Chondrocyte (in vitro differentiated cells): ENCODE measurements at regions not wholly inside any gene's neighbourhood (a gene's known extent, or its start where the extent isn't known, plus 50 kb on each side); places are given as distances from the start of the nearest gene placed in this dataset.

Source experiments
- DNase-seq: peaks from one replicate; pipeline ENCODE4 v3.0.0; 2021; ENCODE audit warnings: mixed read lengths, low spot score
- H3K27ac Mint-ChIP-seq: one replicate; pipeline ENCODE4 v1.8.0; 2021; ENCODE audit warnings: mild to moderate bottlenecking, moderate library complexity, mixed read lengths; ENCODE audit not compliant: unreplicated experiment
- H3K27me3 Mint-ChIP-seq: 2 replicates; pipeline ENCODE4 v1.8.0; 2021; ENCODE audit warnings: low read depth, mixed read lengths
- H3K36me3 Mint-ChIP-seq: 2 replicates; pipeline ENCODE4 v1.8.0; 2021; ENCODE audit warnings: low read depth, mixed read lengths
- H3K4me1 Mint-ChIP-seq: 2 replicates; pipeline ENCODE4 v1.8.0; 2021; ENCODE audit warnings: low read depth, mild to moderate bottlenecking, mixed read lengths
- H3K4me3 Mint-ChIP-seq: one replicate; pipeline ENCODE4 v1.8.0; 2021; ENCODE audit warnings: mild to moderate bottlenecking, moderate library complexity, mixed read lengths; ENCODE audit not compliant: unreplicated experiment
- H3K9me3 Mint-ChIP-seq: 2 replicates; pipeline ENCODE4 v1.8.0; 2021; ENCODE audit warnings: low read depth, mixed read lengths
- CTCF ChIP-seq: fragments of 200-600 bp; sonication (generic); IDR thresholded peaks from 2 replicates; pipeline ENCODE4 v1.5.0; 2021; ENCODE audit warnings: antibody characterized with exemption, mild to moderate bottlenecking, moderate library complexity

GRCh38 chr15:26433060-26433459, 339.8 kb downstream of the GABRB3 start:
- no peak for DNase-seq
- Mint-ChIP-seq H3K4me1 (no peaks in the 10 kb centered on the region), H3K27me3 (no peaks in the 10 kb centered on the region), H3K9me3 (peaks cover 23% of the 10 kb centered on the region), H3K27ac (no peak overlapping the region), H3K36me3 (no peaks in the 10 kb centered on the region), H3K4me3 (no peak overlapping the region)
- TF ChIP-seq CTCF = no peak

DNA sequence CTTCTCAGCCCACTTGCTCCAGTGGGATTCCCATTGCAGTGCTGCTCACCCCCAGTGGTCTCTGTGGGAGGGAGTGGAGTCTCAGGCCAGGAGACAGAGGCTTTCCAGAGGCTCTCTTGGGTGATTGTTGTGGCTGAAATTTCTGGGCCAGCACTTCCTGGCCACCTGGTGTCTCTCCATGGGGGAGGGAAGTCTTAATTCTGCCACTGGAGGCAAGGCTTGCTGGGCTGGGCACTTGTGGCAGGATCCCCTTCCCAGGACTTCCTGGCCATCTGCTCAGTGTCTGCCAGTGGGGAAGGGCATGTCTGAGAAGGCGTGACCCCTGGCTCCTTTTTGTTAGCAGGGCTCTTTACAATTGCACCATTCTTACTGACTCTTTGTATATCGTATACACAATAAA, 351.8 kb downstream of the GABRB3 start:
- H3K9me3 Mint-ChIP-seq = peaks cover 40% of the 10 kb centered on the region
- no peak overlapping the region for H3K27ac Mint-ChIP-seq
- H3K4me3 Mint-ChIP-seq = no peak overlapping the region
- no peak for TF ChIP-seq CTCF
- no peak for DNase-seq
- no peaks in the 10 kb centered on the region for H3K27me3 Mint-ChIP-seq
- H3K36me3 Mint-ChIP-seq = no peaks in the 10 kb centered on the region
- no peaks in the 10 kb centered on the region for H3K4me1 Mint-ChIP-seq

- Mint-ChIP-seq H3K36me3 (no peaks in the 10 kb centered on the region), H3K4me3 (no peak overlapping the region), H3K27me3 (peaks cover 3% of the 10 kb centered on the region), H3K27ac (no peak overlapping the region), H3K9me3 (peaks cover under 1% of the 10 kb centered on the region), H3K4me1 (no peaks in the 10 kb centered on the region)
- no peak for TF ChIP-seq CTCF
- no peak for DNase-seq
These were observed 377.2 kb downstream of the GABRB3 start for GRCh38 chr15:26395624-26396023.

GRCh38 chr15:26394801-26395200, 378.1 kb downstream of the GABRB3 start:
- Mint-ChIP-seq H3K27ac (no peak overlapping the region), H3K4me1 (no peaks in the 10 kb centered on the region), H3K4me3 (no peak overlapping the region), H3K36me3 (no peaks in the 10 kb centered on the region), H3K27me3 (peaks cover 2% of the 10 kb centered on the region), H3K9me3 (peaks cover 5% of the 10 kb centered on the region)
- DNase-seq = no peak
- TF ChIP-seq CTCF = no peak

GRCh38 chr15:26392956-26393355, 379.9 kb downstream of the GABRB3 start:
- no peaks in the 10 kb centered on the region for H3K4me1 Mint-ChIP-seq
- no peak overlapping the region for H3K27ac Mint-ChIP-seq
- TF ChIP-seq CTCF = no peak
- no peak for DNase-seq
- H3K27me3 Mint-ChIP-seq = peaks cover 1% of the 10 kb centered on the region
- H3K9me3 Mint-ChIP-seq = peaks cover 13% of the 10 kb centered on the region
- no peak overlapping the region for H3K4me3 Mint-ChIP-seq
- H3K36me3 Mint-ChIP-seq = no peaks in the 10 kb centered on the region
